Gastroesophageal sphincter (tissue), 3 donors: ENCODE measurements at regions not wholly inside any gene's neighbourhood (a gene's known extent, or its start where the extent isn't known, plus 50 kb on each side); places are given as distances from the start of the nearest gene placed in this dataset.

Experiments used
- EP300 ChIP-seq: sonication (generic); formaldehyde crosslinking; IDR thresholded peaks from one replicate; pipeline ENCODE4 v1.6.1; 2017; ENCODE audit warnings: antibody characterized with exemption, mild to moderate bottlenecking
- POLR2A ChIP-seq, 2 donors: fragments of 450-650 bp; IDR thresholded peaks; one replicate each; pipeline ENCODE4 v1.6.1; 2017; ENCODE audit warnings: antibody characterized with exemption in 2 of 2, mild to moderate bottlenecking in 2 of 2, moderate library complexity in 1 of 2
- POLR2AphosphoS5 ChIP-seq: sonication (generic); formaldehyde crosslinking; IDR thresholded peaks from one replicate; pipeline ENCODE4 v1.6.1; 2017; ENCODE audit warnings: antibody characterized with exemption
- TF ChIP-seq, protein P1 (sequence below), 4 experiments: fragments of 200-600 bp in 2 of 4; fragments of 450-650 bp in 2 of 4; sonication (generic) in 1 of 4; IDR thresholded peaks; one replicate each; pipeline ENCODE4 v1.5.1; 2017 to 2019; ENCODE audit warnings: antibody characterized with exemption in 4 of 4, mild to moderate bottlenecking in 2 of 4, moderate library complexity in 2 of 4

DNA sequence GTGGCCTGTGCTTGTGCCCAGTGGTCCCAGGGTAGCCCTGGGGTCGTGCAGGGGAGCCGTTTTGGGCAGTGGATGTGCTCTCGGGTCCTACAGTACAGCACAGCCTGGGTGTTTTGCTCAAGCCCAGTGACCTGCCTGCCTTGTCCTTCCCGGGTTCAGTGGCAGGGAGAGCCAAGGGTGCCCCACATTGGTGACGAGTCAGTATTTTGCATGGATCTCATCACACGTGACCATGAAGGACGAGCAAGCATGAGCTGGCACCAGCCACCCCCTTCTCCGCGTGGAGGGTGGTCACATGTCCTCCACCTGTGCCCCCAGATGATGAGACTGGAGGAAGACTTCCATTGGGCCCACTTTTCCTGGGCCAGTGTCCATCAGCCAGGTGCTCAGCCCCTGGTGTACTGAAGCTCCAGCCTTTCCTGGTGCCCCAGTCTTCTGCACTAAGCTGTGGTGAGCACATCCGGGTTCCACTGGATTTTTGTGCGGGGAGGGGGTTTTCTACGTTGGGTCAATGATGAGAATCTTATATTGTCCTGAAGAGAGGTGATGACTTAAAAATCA is 197.5 kb downstream of the UBE3A start:
- no peak for TF ChIP-seq POLR2A (IDR thresholded peaks at IDR 0.05)
- TF ChIP-seq, protein P1, sequence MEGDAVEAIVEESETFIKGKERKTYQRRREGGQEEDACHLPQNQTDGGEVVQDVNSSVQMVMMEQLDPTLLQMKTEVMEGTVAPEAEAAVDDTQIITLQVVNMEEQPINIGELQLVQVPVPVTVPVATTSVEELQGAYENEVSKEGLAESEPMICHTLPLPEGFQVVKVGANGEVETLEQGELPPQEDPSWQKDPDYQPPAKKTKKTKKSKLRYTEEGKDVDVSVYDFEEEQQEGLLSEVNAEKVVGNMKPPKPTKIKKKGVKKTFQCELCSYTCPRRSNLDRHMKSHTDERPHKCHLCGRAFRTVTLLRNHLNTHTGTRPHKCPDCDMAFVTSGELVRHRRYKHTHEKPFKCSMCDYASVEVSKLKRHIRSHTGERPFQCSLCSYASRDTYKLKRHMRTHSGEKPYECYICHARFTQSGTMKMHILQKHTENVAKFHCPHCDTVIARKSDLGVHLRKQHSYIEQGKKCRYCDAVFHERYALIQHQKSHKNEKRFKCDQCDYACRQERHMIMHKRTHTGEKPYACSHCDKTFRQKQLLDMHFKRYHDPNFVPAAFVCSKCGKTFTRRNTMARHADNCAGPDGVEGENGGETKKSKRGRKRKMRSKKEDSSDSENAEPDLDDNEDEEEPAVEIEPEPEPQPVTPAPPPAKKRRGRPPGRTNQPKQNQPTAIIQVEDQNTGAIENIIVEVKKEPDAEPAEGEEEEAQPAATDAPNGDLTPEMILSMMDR (IDR thresholded peaks at IDR 0.05), result no peak
- TF ChIP-seq POLR2AphosphoS5, result no peak
- no peak for TF ChIP-seq EP300
